Psoas muscle (tissue), 7 donors: ENCODE measurements at regions not wholly inside any gene's neighbourhood (a gene's known extent, or its start where the extent isn't known, plus 50 kb on each side); places are given as distances from the start of the nearest gene placed in this dataset.

Experiments used
- ATAC-seq, 4 donors: fragments of 200-7000 bp; cut with Tn5 transposase; one replicate each; pipeline ENCODE4 v1.9.1; 2020; ENCODE audit warnings: moderate library complexity in 3 of 4, mild to moderate bottlenecking in 2 of 4
- DNase-seq, 2 donors: peaks; one replicate each; pipeline ENCODE4 v3.0.0-alpha.2; 2020
- H3K27ac ChIP-seq: fragments of 200-600 bp; one replicate; pipeline ENCODE4 v1.8.0; 2022
- H3K27me3 ChIP-seq, 3 donors: fragments of 200-600 bp in 1 of 3; one replicate each; pipeline versions ENCODE4 v1.6.1 to v1.8.0; 2013 to 2022; ENCODE audit warnings: low read length in 2 of 3, mild to moderate bottlenecking in 2 of 3, moderate library complexity in 1 of 3; ENCODE audit not compliant: insufficient read depth in 3 of 3
- H3K36me3 ChIP-seq, 2 donors: fragments of 200-600 bp in 1 of 2; one replicate each; pipeline versions ENCODE4 v1.6.1 to v1.8.0; 2013 to 2022; ENCODE audit warnings: low read depth in 1 of 2, mild to moderate bottlenecking in 1 of 2, moderate library complexity in 1 of 2; ENCODE audit not compliant: insufficient read depth in 1 of 2
- H3K4me1 ChIP-seq: fragments of 200-600 bp; one replicate; pipeline ENCODE4 v1.8.0; 2022
- H3K4me3 ChIP-seq: fragments of 200-600 bp; one replicate; pipeline ENCODE4 v1.8.0; 2022; ENCODE audit warnings: mild to moderate bottlenecking
- H3K9me3 ChIP-seq: fragments of 200-600 bp; one replicate; pipeline ENCODE4 v1.8.0; 2022
- CTCF ChIP-seq: fragments of 200-600 bp; IDR thresholded peaks from one replicate; pipeline ENCODE4 v1.8.0; 2022; ENCODE audit warnings: antibody characterized with exemption
- WGBS, 3 donors: extraction: QIAGEN DNeasy Blood & Tissue Kit; methylation state at CpG; one replicate each; pipeline versions ENCODE4 v1.1.6 to v1.1.7; 2013; 5-methylcytosine and 5-hydroxymethylcytosine counted together
- intact Hi-C, 2 donors: fragments of 100-400 bp; cut with DNase I; formaldehyde crosslinking; loops; one replicate each; pipeline versions ENCODE4 v1.11.0 to v1.14.2; 2022
- donor health status: healthy with polysubstance abuse.
- donor health status: DM: no; HTN: no; CAD: no; lungs with moderate emphysema.
- donor health status: Bipolar disorder and iron deficiency.
- donor health status: healthy.
- donor health status: DM: yes; HTN: yes; CAD: no.
- donor health status: DM: no; HTN: no; CAD: no.
- donor health status: DM: yes; HTN: yes; CAD: no.

DNA sequence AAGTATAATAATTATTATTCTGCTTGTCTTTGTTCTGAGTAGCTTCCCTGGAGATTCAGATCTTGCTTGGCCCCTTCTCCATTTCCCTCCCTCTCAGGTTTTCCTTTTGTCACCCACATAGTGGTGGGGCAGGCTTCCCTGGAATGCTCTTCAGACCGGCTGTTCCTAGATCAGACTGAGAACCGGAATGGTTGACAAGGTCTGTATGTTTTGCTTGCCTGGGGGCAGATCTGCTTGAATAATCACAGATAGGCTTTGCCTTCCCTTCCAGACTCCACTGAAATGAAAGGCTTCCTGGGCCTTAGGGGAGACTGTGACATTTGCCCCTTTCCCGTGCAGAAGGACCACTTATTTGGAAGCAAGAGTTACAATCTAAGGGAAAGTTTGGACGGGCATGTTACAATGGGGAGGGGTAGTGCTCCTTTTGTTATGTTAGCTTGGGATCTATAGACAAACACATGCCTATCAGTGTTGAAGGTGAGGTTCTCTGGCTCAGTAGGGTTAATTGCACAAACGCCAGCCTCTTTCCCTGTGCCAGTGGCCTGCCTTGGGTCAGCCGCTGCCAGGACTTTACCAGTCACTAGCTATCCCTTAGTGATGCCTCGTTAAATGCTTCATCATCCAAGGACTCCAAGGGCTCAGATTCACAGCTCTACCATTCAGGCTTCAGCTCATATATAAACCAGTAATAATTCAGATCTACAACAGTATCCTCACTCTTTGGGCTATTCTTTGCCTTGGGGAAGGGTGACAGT lies 178.6 kb downstream of the SNAPC1 start:
- intact Hi-C loops = no loop called here
- WGBS, 3 donors = 37 to 45% (median 42%) methylated on average over 7 of the region's 7 CpGs
- H3K4me1 ChIP-seq = no peaks in the 10 kb centered on the region
- H3K4me3 ChIP-seq = no peak overlapping the region
- no peaks in the 10 kb centered on the region for H3K36me3 ChIP-seq
- no peaks in the 10 kb centered on the region for H3K27me3 ChIP-seq
- TF ChIP-seq CTCF = no peak
- H3K9me3 ChIP-seq = peaks cover 4% of the 10 kb centered on the region
- no peak overlapping the region for H3K27ac ChIP-seq
- DNase-seq = no peak
- no peak for ATAC-seq

GRCh38 chr14:61941421-61942150 lies 179.4 kb downstream of the SNAPC1 start:
- WGBS, 3 donors = 87 to 89% (median 89%) methylated on average over 4 of the region's 4 CpGs
- ATAC-seq = no peak

DNA sequence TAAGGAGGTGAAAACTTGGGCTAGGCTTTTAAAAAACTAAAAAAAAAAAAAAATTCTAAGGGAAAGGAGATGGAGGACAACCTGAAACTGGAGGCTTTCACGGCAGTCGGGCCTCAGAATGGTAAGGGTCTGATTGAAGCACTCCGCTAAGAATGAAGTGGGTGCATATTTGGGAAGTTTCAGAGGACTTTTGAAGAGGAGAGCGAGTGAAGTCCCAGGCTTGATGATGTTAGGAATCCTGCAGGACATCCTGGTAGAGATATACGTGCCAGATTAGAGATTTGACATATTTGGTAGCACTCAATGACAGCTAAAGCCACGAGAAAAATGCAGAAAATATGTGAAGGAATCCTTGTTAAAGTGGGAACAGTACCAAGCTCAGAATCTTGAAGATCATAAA lies 186.2 kb downstream of the SNAPC1 start:
- no peak for TF ChIP-seq CTCF
- DNase-seq (no peak), ATAC-seq (no peak)
- no peaks in the 10 kb centered on the region for H3K36me3 ChIP-seq
- no peaks in the 10 kb centered on the region for H3K27me3 ChIP-seq
- H3K4me1 ChIP-seq = no peaks in the 10 kb centered on the region
- H3K4me3 ChIP-seq = no peak overlapping the region
- intact Hi-C loops = no loop called here
- no peak overlapping the region for H3K27ac ChIP-seq
- peaks cover 4% of the 10 kb centered on the region for H3K9me3 ChIP-seq
- WGBS, 3 donors = 70 to 80% (median 78%) methylated on average over 6 of the region's 6 CpGs

More at GRCh38 chr14:61941421-61942150, 179.4 kb downstream of the SNAPC1 start:
- TF ChIP-seq CTCF = no peak
- Histone ChIP-seq H3K27me3 (no peaks in the 10 kb centered on the region), H3K36me3 (no peaks in the 10 kb centered on the region), H3K4me3 (no peak overlapping the region), H3K4me1 (no peaks in the 10 kb centered on the region), H3K9me3 (peaks cover 4% of the 10 kb centered on the region), H3K27ac (no peak overlapping the region)
- no peak for DNase-seq
- intact Hi-C loops = no loop called here

DNA sequence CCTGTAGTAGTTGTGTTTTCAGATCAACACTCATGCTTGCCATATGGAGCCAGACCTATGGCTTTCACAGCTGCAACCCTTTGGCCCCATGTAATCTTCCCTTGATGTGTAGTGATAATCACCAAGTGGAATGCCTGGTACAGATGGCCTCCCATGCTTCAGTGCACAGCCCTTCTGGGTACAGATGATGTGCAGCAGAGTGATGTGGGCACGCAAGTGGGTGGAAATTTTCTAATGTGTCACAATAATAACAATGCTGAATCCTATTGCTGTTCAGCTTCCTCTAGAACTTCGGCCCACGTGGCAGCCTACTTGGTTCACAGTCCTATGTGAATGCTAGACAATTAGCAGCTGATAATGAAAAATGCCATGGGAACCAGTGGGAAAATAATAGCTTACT lies 188.1 kb downstream of the SNAPC1 start:
- WGBS, 3 donors = 55 to 71% (median 59%) methylated on average over 3 of the region's 3 CpGs
- DNase-seq (no peak), ATAC-seq (no peak)
- no peak for TF ChIP-seq CTCF
- H3K4me3 ChIP-seq = no peak overlapping the region
- no peaks in the 10 kb centered on the region for H3K9me3 ChIP-seq
- no peaks in the 10 kb centered on the region for H3K27me3 ChIP-seq
- no peaks in the 10 kb centered on the region for H3K36me3 ChIP-seq
- no peaks in the 10 kb centered on the region for H3K4me1 ChIP-seq
- no peak overlapping the region for H3K27ac ChIP-seq
- intact Hi-C loops = no loop called here
